HG03064 (cell line): ENCODE measurements at regions not wholly inside any gene's neighbourhood (a gene's known extent, or its start where the extent isn't known, plus 50 kb on each side); places are given as distances from the start of the nearest gene placed in this dataset.

ENCODE experiments used
- ATAC-seq: cut with Tn5 transposase; IDR thresholded peaks from one replicate; pipeline ENCODE4 v1.9.1; 2021; ENCODE audit warnings: low read depth; ENCODE audit not compliant: unreplicated experiment

GRCh38 chr7:26034391-26034790 is 117.6 kb upstream of the NFE2L3 start:
- ATAC-seq = no peak

GRCh38 chr7:26035552-26035951 is 116.4 kb upstream of the NFE2L3 start:
- ATAC-seq = no peak

- no peak for ATAC-seq
These were observed 115.9 kb upstream of the NFE2L3 start for GRCh38 chr7:26036092-26036491.

- no peak for ATAC-seq
These were observed 113.6 kb upstream of the NFE2L3 start for GRCh38 chr7:26038201-26038990.

- ATAC-seq = no peak
These were observed 111.9 kb upstream of the NFE2L3 start for GRCh38 chr7:26040085-26040484.

GRCh38 chr7:26042237-26042636 is 109.8 kb upstream of the NFE2L3 start:
- ATAC-seq = no peak

GRCh38 chr7:26043801-26044200 is 108.2 kb upstream of the NFE2L3 start:
- no peak for ATAC-seq

- ATAC-seq = no peak
These were observed 107.7 kb upstream of the NFE2L3 start for GRCh38 chr7:26044320-26044719.

GRCh38 chr7:26046150-26046549 is 105.8 kb upstream of the NFE2L3 start:
- ATAC-seq = no peak

- no peak for ATAC-seq
These were observed 105.1 kb upstream of the NFE2L3 start for GRCh38 chr7:26046878-26047277.

GRCh38 chr7:26048663-26049062 is 103.3 kb upstream of the NFE2L3 start:
- no peak for ATAC-seq

- ATAC-seq = no peak
These were observed 102.9 kb upstream of the NFE2L3 start for GRCh38 chr7:26049081-26049480.

- ATAC-seq = no peak
These were observed 101.0 kb upstream of the NFE2L3 start for GRCh38 chr7:26051021-26051420.

- ATAC-seq = no peak
These were observed 99.3 kb upstream of the NFE2L3 start for GRCh38 chr7:26052706-26053105.

GRCh38 chr7:26054386-26054785 is 97.6 kb upstream of the NFE2L3 start:
- no peak for ATAC-seq

- no peak for ATAC-seq
These were observed 96.8 kb upstream of the NFE2L3 start for GRCh38 chr7:26055241-26055640.

- ATAC-seq = no peak
These were observed 91.0 kb upstream of the NFE2L3 start for GRCh38 chr7:26060733-26061677.

GRCh38 chr7:26061678-26062603 is 90.1 kb upstream of the NFE2L3 start:
- peak; percentile 67 for ATAC-seq

GRCh38 chr7:26065652-26066051 is 86.3 kb upstream of the NFE2L3 start:
- ATAC-seq = no peak

- no peak for ATAC-seq
These were observed 85.3 kb upstream of the NFE2L3 start for GRCh38 chr7:26066736-26067135.

- ATAC-seq = no peak
These were observed 81.7 kb upstream of the NFE2L3 start for GRCh38 chr7:26070290-26070689.
